Left ventricle myocardium superior (tissue), 1 donor: ENCODE measurements at regions not wholly inside any gene's neighbourhood (a gene's known extent, or its start where the extent isn't known, plus 50 kb on each side); places are given as distances from the start of the nearest gene placed in this dataset.

Experiments
- ATAC-seq: fragments of 200-7000 bp; cut with Tn5 transposase; one replicate; pipeline ENCODE4 v1.9.1; 2020; ENCODE audit warnings: mild to moderate bottlenecking, moderate library complexity
- DNase-seq: peaks from one replicate; pipeline ENCODE4 v3.0.0-alpha.2; 2020
- intact Hi-C: fragments of 100-400 bp; cut with micrococcal nuclease; formaldehyde crosslinking; loops from one replicate; pipeline ENCODE4 v1.11.0; 2022
- donor health status: DM: no; HTN: yes; CAD: no; lungs with severe emphysema.

DNA sequence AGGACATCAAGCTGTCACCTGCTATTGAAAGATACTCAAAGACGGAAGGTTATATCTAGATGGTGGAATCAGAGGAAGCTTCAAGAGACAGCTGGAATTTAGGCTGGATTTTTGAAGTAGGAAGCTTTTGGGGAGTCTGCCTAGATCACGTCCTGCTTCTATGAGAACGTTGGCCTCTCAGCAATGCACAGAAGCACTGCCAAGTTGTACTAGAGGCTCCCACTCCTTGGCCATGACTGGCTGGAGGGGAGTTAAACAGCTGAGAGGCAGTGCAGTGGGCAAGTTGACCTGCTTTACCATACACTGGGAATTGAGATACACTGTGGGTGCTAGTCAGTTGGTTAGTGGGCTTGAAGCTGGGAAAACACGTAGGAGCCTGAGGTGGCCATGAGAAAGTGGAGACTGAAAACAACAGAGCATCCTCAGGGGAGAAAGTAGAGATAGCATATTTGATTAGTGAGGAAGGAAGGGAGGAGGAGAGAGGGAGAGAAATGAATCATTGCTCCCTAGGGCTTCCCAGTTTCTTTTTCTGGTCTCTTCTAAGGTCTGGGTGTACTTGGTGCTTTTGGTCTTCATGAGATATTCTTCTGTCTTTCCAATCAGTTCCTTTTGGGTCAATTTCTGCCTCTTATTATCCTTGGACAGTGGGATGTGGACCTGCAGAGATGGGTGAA is 110.8 kb downstream of the EMP1 start:
- intact Hi-C loops = no loop called here
- DNase-seq (no peak), ATAC-seq (peak; percentile 50)

DNA sequence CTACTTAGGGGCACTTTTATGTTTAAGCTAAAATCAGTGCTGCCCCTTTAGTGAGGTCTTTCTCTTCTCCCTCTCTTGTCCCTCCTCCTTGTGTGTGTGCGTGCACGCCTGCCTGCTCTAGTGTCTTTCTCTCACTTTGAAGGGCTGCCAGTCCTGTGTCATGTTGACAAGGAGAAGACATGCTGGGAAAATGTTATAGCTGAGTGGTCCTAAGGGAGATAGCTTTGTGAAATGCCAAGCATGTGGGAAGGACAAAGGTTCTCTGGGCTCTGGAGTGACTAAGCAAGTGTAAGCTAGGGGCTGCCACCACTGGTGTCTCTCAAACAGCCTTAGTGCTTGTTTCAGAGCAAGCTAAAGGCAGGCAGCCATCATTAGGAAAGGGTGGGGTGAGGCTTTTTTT is 108.4 kb downstream of the EMP1 start:
- intact Hi-C loops = no loop called here
- DNase-seq = no peak
- ATAC-seq = no peak

DNA sequence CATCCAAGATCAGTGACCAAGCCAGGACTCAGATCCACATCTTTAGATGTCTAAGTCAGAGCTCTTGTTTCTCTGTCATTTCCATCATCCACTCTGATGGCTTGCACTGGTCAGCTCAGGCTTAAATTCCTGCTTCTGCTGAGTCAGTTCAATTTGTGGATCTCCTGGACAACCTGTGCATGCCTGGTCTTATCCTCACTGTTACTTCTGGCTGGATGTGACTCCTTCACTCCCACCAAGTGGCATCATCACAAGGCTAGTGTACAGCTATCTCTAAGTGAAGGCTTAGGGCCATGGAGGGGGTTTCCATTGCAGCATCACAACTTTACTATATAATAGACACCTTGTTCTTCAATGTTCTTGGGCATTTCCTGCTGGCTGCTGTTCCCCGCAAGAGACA is 102.9 kb downstream of the EMP1 start:
- DNase-seq (no peak), ATAC-seq (no peak)
- intact Hi-C loops = no loop called here

DNA sequence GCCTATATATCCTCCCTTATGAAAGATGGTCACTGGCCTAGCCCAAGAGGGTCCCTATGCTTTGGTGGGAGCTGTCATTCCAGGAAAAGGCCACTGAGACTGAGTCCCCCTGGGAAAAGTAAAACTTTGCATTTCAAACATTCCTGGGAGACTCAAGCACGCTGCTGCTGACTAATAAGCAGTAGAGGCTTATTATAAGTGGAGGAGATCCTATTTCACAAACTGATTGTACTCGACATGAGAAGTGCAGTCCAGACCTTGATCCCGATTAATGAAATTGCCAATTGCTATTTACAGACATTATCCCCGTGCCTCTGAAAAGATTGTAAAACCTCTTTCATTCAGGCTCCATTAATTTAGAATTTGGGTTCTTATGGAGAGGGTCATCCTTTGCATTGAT is 96.6 kb downstream of the EMP1 start:
- intact Hi-C loops = no loop called here
- ATAC-seq (no peak), DNase-seq (no peak)

DNA sequence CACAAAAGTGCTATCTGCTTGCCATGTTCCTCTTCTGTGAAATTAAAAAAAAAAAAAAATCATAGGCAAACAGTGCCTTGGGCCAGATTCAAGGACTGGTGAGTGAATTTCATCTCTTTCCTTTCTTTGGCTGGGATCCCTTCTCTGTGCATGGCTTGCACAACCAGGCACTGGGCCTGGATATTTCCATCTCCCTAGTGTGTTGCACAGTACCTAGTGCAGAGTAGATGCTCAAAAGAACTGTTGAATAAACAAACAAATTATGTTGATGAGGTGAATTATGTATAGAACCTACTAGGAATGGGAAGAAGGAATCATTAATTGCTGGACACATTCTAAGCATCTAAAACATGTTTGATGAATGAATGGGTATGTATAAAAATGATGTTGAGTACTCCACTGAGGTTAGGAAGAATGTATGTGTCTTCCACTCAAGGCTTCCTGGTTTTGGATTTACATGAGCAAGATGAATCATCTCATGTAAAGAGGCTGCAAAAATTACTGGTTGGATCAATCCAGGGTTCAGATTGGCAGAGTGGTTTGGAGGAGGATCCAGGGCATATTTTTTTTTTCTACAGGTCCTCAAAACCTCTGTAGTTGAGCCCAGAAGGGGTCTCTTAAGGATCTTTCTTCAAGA is 93.2 kb downstream of the EMP1 start:
- DNase-seq (peak; percentile 33), ATAC-seq (peak; percentile 90)
- intact Hi-C loops = no loop called here

DNA sequence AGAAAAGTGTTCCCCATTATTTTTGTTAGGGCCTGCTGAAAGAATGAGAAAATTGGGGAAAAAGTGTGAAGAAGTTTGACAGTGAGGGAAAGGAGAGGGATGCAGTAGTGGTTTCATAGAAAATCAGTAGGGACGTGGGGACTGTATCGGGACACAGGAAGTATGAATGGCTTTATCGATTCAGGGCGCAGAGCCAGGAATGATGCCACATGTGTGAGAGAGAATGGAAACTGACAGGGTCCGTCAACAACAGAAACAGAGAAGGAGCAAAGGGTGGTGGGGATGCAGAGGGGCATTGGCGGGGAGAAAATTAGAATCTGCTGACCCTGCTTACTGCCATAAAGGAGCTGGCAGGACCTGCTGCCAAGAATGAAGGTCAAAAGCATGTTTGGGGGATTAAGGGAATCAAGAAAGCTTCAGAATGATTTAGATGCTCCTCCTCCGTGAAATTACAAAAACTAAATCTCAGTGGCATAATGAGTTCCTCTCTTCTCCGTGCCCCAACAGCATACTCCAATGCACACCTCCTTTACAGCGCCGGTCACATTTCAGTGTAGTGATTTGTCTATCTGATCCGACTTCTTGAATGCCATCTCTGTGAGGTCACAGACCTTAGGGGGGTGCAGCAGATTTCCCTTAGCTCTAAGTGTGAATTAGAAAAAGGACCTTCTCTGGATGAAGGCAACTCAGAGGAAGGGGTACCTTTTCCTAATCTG is 92.6 kb downstream of the EMP1 start:
- DNase-seq (no peak), ATAC-seq (peak; percentile 23)
- intact Hi-C loops = no loop called here

DNA sequence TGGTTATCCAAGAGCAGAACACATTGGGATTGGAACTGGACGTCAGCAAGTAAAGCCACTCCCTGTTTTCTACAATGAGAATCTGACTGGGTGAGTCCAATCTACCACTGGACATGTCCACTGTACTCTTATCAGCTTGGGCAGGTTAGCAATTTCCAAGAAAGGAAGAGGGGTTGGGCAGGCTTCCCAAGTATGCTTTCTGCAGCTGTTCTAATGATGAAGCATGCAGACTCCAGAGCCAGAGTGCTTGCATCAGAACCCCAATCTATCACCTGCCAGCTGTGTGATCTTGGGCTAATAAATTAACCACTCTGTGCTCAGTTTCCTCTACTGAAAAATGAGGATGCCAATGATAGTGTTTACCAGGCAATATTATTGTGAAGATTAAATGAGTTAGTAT is 92.0 kb downstream of the EMP1 start:
- DNase-seq (no peak), ATAC-seq (peak; percentile 60)
- intact Hi-C loops = no loop called here

DNA sequence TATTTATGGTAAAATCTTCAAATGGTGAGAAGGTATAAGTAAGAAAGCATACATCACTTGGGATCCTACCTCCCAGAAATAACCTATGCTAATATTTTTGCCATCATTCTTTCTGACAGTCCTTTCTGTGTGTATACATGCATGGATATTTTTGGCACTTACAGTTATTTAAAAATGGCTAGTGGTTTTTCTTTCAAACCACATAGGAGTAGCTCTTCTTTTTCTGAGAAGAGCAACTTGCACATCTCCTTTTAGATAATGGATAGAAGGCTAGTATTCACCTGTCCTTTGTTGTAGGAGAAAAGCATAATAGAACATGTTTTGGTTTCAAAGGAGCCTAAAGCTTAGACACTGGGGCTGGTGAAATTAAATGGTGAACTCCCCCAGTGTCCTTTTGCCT is 87.3 kb downstream of the EMP1 start:
- DNase-seq = no peak
- intact Hi-C loops = no loop called here
- no peak for ATAC-seq

DNA sequence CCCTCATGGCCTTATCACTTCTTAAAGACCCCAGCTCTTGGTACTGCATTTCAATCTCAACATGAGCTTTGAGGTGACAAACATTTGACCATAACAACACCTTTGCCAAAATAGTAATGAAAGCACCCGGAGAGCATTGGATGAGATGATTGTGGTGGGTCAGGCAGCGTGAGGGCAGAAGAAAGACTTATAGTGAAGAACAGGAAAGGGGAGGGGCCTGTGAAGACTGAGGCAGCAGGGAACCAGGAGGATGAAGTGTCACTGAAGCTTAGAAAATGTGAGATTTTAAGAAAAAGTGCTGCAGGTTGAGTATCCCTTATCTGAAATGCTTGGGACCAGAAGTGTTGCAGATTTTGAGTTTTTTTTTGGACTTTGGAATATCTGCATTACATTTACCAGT is 86.3 kb downstream of the EMP1 start:
- intact Hi-C loops = no loop called here
- ATAC-seq (no peak), DNase-seq (no peak)

DNA sequence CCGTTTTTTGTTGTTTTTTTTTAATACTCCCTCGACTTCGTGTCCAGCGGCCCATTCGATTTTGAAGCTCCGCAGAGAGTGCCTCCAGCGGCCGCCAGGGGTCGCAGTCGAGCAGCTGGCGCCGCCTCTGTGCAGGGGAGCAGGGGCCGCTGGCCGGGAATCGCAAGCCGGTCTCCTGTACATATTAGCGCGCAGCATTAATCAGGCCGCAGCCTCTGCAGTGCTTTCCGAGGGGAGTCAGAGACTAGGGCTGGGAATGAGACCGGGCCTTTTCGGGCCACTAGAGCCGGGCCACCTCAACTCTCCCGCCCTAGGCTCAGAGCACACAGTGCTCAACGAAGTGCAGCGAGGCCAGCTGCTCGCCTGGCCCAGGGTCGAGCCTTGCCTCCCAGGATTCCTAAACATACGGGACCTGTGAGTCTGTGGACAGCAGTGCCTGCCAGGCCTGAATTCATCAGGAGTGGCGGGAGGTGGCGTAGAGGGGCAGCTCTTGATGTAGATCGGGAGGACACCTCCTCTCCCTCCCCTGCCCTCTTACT is 81.8 kb downstream of the EMP1 start:
- intact Hi-C loops = loop anchor here (10.0 kb wide), 1 partner anchor 256 kb away; no protein-coding TSS in a partner anchor
- peak; percentile 87 for DNase-seq
- peak; percentile 97 for ATAC-seq

DNA sequence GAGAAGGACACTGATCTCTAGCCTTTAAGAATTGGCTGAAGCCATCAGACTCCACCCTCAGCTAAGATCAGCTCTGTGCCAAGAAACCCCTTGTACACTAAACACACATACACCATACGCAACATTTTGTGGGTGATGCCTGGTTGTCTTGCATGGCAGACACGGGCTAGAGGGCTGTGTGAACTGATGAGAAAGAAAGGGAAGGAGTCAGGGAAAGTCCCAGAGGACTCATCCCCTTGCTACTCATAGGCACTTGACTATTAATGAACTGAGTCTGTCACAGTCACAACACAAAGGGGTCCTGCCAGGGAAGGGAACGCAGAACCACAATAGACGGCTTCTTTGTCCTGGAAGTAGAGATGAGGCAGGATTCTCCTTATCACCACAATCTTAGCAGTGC is 80.8 kb downstream of the EMP1 start:
- DNase-seq (no peak), ATAC-seq (no peak)
- intact Hi-C loops = loop anchor here (10.0 kb wide), 1 partner anchor 258 kb away; no protein-coding TSS in a partner anchor

DNA sequence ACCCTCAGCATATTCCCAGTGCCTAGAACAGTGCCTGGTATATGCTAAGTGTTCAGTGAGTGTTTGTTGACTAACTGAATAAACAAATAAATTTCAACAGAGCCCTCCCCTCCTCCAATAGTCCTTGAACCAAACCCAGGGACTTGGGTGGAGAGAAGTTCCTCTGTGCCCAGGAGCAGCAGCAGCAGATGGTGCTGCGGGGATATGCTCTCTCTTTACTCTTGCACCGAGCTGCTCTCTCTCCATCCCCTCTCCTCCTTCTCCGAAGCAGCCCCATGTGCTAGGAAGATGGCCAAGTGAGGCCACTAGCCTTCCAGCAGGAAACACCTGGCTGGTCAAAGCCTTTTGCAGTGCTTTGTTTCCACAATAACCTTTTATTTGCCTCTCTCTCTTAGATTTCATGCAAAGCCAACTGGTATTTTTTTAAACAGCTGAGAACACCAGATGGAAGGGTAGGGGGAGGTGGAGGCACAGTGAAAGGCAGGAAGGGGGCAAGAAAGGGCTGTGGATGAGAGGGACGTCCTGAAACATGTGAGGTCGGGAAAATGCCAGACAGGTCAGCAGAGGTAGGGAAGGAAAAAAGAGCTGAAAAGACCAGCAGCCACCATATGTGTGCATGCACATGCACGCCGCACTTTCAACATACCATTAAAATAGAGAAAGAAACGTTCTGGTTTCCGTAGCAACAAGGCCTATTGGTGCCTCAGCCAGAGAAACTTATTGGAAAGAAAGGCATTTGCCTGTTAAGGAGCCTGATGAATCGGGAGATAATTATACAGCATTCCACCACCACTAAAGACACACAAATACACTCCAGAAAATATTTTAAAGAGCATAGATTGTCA is 78.9 kb downstream of the EMP1 start:
- DNase-seq (no peak), ATAC-seq (no peak)
- intact Hi-C loops = loop anchor here (10.0 kb wide), 1 partner anchor 259 kb away; no protein-coding TSS in a partner anchor

DNA sequence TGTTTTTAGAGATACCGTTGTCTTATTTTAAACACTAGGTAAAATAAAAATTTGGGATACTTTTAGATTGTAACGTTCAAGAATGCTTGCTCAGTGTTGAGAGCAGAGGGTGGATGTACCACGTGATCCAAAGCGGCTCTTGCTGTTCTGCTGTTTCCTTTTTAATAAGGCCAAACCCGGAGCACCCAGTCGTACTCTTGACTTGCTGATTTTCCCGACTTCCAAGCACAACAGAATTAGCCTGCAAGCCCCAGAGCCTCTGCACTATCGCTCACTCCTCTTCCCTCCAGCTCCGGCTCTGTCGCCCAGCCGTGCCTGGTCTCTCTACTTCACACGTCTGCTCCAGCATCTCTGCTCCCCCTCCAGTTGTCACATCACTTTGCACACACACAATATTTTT is 77.3 kb downstream of the EMP1 start:
- peak; percentile 30 for ATAC-seq
- no peak for DNase-seq
- intact Hi-C loops = loop anchor here (10.0 kb wide), 1 partner anchor 261 kb away; no protein-coding TSS in a partner anchor

DNA sequence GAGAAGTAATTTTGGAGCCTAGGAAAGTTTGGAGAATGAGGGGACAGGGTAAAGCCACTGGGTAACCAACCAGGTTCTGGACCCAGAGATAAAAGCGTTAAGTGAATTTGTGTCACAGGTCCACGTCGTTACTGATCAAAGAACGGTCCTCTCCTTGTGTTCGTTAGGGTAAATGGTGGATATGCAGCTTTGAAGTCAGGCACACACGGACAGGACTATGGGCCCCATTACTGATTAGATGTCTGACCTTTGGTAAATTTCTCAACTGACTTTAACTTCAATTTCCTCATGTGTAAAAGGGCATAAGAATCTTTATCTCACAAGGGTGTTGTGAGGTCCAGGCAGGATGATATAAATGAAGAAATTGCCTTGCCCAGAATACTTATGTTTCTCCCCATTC is 76.6 kb downstream of the EMP1 start:
- DNase-seq = no peak

DNA sequence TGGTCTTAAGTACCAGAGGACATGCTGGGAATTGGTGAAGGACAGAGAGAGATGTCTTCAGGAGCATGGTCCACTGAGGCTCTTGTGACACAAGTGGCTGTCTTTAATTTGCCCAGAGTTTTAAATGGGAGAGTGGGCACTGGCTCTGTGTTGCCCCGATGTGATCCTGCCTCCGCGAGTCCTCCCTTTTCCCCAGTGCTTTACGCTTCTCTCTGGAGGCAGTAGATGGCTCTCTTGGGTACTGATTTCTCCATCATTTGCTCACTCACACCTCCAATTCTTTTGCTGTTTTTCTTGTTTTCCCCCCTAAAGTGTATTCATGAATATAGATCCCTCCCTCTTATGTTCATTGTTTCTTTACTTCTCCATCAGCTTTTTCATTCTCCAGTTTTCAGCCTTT is 74.3 kb downstream of the EMP1 start:
- ATAC-seq = no peak
- intact Hi-C loops = loop anchor here (10.0 kb wide), 1 partner anchor 264 kb away; no protein-coding TSS in a partner anchor

More for the DNA sequence above, 76.6 kb downstream of the EMP1 start:
- ATAC-seq = no peak
- intact Hi-C loops = loop anchor here (10.0 kb wide), 1 partner anchor 262 kb away; no protein-coding TSS in a partner anchor

More for the DNA sequence above, 74.3 kb downstream of the EMP1 start:
- DNase-seq = no peak
